Body of pancreas (tissue), 4 donors: ENCODE measurements at regions not wholly inside any gene's neighbourhood (a gene's known extent, or its start where the extent isn't known, plus 50 kb on each side); places are given as distances from the start of the nearest gene placed in this dataset.

Experiments
- CTCF ChIP-seq, 7 experiments: fragments of 450-650 bp in 4 of 7; fragments of 200-600 bp in 3 of 7; sonication (generic) in 3 of 7; IDR thresholded peaks; one replicate each; pipeline ENCODE4 v1.5.1; 2016 to 2019; ENCODE audit warnings: antibody characterized with exemption in 7 of 7
- POLR2A ChIP-seq, 3 donors: fragments of 450-650 bp; IDR thresholded peaks; one replicate each; pipeline ENCODE4 v1.6.1; 2016; ENCODE audit warnings: antibody characterized with exemption in 3 of 3, mild to moderate bottlenecking in 2 of 3

- TF ChIP-seq CTCF (IDR thresholded peaks at IDR 0.05) (no peak), POLR2A (IDR thresholded peaks at IDR 0.05) (no peak)
Measured at GRCh38 chr4:104417357-104417882, 77.3 kb downstream of the CXXC4 start.
